Fibroblast of mammary gland (primary cell): ENCODE measurements at regions not wholly inside any gene's neighbourhood (a gene's known extent, or its start where the extent isn't known, plus 50 kb on each side); places are given as distances from the start of the nearest gene placed in this dataset.

Experiments used
- DNase-seq: peaks from one replicate; pipeline ENCODE4 v3.0.0-alpha.2; 2010; ENCODE audit warnings: low read depth
- H3K4me3 ChIP-seq: 2 replicates; pipeline ENCODE4 v1.5.1; 2011; ENCODE audit warnings: low read depth, mild to moderate bottlenecking, low read length, moderate library complexity; ENCODE audit not compliant: control insufficient read depth
- CTCF ChIP-seq: conservative IDR thresholded peaks from 2 replicates; pipeline ENCODE4 v1.5.1; 2011; ENCODE audit warnings: low read depth, low read length, inconsistent platforms; ENCODE audit not compliant: control insufficient read depth, insufficient read depth

GRCh38 chr12:11973396-11973795, 97.3 kb upstream of the BCL2L14 start:
- no peak for TF ChIP-seq CTCF
- no peak overlapping the region for H3K4me3 ChIP-seq
- DNase-seq = no peak

- H3K4me3 ChIP-seq = no peak overlapping the region
- TF ChIP-seq CTCF = no peak
- DNase-seq = no peak
These were observed 94.7 kb upstream of the BCL2L14 start for GRCh38 chr12:11976005-11976404.

GRCh38 chr12:11978726-11979384, 91.9 kb upstream of the BCL2L14 start:
- peak; percentile 49 for DNase-seq
- no peak for TF ChIP-seq CTCF
- H3K4me3 ChIP-seq = no peak overlapping the region

- no peak for TF ChIP-seq CTCF
These were observed 90.6 kb upstream of the BCL2L14 start for GRCh38 chr12:11980115-11980514.

GRCh38 chr12:11981121-11981733, 89.5 kb upstream of the BCL2L14 start:
- no peak overlapping the region for H3K4me3 ChIP-seq
- peak; percentile 24 for DNase-seq
- TF ChIP-seq CTCF = no peak

More at GRCh38 chr12:11980115-11980514, 90.6 kb upstream of the BCL2L14 start:
- H3K4me3 ChIP-seq = no peak overlapping the region
- DNase-seq = no peak

- H3K4me3 ChIP-seq = no peak overlapping the region
- no peak for TF ChIP-seq CTCF
- no peak for DNase-seq
These were observed 86.3 kb upstream of the BCL2L14 start for GRCh38 chr12:11984417-11984816.
